ENCODE measurements at regions not wholly inside any gene's neighbourhood (a gene's known extent, or its start where the extent isn't known, plus 50 kb on each side); places are given as distances from the start of the nearest gene placed in this dataset.

DNA sequence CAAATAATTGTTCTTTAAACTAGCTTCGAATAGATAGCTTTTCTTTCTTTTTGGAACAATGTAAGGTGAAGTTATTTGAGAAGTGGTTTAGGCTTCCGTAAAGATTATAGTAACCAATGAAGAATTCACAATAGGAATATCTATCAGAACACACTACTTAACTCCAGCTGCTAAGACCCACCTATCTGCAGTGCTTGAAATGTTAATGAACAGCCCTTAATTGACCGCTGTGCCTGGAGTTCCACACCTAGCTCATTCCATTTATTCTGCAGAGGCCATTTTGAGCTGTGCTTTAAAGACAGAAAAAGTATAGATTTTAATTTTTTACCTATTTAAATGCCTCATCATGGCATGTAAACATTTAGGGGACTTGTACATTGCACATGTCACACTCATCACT is 83.3 kb upstream of the APCDD1 start:
- no peak for DNase-seq
- H3K9me3 ChIP-seq, result no peaks in the 10 kb centered on the region
- TF ChIP-seq POLR2A (IDR thresholded peaks at IDR 0.05), result no peak
- TF ChIP-seq, protein P1, sequence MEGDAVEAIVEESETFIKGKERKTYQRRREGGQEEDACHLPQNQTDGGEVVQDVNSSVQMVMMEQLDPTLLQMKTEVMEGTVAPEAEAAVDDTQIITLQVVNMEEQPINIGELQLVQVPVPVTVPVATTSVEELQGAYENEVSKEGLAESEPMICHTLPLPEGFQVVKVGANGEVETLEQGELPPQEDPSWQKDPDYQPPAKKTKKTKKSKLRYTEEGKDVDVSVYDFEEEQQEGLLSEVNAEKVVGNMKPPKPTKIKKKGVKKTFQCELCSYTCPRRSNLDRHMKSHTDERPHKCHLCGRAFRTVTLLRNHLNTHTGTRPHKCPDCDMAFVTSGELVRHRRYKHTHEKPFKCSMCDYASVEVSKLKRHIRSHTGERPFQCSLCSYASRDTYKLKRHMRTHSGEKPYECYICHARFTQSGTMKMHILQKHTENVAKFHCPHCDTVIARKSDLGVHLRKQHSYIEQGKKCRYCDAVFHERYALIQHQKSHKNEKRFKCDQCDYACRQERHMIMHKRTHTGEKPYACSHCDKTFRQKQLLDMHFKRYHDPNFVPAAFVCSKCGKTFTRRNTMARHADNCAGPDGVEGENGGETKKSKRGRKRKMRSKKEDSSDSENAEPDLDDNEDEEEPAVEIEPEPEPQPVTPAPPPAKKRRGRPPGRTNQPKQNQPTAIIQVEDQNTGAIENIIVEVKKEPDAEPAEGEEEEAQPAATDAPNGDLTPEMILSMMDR (IDR thresholded peaks at IDR 0.05), result no peak
- no peaks in the 10 kb centered on the region for H3K4me1 ChIP-seq
- no peak overlapping the region for H3K27ac ChIP-seq
- no peaks in the 10 kb centered on the region for H3K27me3 ChIP-seq
- H3K4me3 ChIP-seq, result no peak overlapping the region
- H3K36me3 ChIP-seq, result no peaks in the 10 kb centered on the region

DNA sequence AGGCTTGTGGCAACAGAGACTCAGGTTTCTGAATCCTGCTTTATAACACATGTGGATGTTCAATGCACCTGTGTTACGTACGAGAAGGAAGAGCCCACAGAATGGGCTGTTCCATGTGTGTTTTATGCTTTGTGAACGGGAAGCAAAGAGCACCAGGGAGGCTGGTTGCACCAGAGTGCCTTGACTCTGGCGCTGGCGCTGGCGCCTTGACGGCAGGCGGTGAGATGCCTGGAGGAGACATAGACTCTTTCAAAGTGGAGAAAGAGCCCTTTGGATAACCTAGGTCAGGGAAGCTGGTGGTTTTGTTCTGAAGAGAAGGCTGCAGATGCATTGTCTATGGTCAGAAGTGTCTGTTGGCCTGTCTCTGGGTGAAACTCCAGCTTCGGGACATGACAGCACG is 80.2 kb upstream of the APCDD1 start:
- Histone ChIP-seq H3K4me1 (no peaks in the 10 kb centered on the region), H3K27ac (no peak overlapping the region), H3K9me3 (no peaks in the 10 kb centered on the region), H3K4me3 (no peak overlapping the region), H3K27me3 (no peaks in the 10 kb centered on the region), H3K36me3 (no peaks in the 10 kb centered on the region)
- DNase-seq, result no peak
- TF ChIP-seq POLR2A (IDR thresholded peaks at IDR 0.05), result no peak

DNA sequence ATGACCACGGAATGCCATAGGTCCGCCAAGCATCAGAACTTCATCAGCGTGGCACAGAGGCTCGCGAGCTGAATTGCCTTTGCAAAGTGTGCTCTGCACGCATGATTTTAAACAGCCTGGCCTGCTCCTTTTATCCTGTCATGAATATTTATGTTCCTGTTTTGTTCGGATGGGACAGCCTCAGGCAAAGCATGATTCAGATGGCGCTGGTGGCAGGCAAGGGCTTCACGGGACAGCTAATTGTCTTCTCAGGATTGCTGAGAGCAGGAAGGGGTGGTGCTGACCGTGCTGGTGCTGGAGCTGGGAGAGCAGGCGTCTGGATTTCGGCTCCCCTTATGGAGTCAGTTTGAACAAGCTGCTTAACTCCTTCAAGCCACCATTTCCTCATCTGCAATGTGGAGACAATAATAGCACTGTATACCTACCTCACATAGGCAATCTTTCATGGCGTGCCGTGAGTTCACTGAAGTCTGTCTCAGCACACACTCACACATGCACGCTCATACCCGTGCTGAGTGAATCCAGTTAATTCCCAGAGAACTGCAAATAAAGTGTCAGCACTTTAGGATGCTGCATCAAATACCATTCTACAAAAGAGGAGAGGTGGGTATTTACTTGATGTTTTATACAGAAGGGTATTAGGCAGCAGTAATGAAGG is 79.7 kb upstream of the APCDD1 start:
- TF ChIP-seq, protein P1 (IDR thresholded peaks at IDR 0.05), result no peak
- no peak for TF ChIP-seq POLR2A (IDR thresholded peaks at IDR 0.05)
- H3K27ac ChIP-seq, result no peak overlapping the region
- H3K27me3 ChIP-seq, result no peaks in the 10 kb centered on the region
- no peak for DNase-seq
- H3K36me3 ChIP-seq, result no peaks in the 10 kb centered on the region
- H3K9me3 ChIP-seq, result no peaks in the 10 kb centered on the region
- no peak overlapping the region for H3K4me3 ChIP-seq
- no peaks in the 10 kb centered on the region for H3K4me1 ChIP-seq

DNA sequence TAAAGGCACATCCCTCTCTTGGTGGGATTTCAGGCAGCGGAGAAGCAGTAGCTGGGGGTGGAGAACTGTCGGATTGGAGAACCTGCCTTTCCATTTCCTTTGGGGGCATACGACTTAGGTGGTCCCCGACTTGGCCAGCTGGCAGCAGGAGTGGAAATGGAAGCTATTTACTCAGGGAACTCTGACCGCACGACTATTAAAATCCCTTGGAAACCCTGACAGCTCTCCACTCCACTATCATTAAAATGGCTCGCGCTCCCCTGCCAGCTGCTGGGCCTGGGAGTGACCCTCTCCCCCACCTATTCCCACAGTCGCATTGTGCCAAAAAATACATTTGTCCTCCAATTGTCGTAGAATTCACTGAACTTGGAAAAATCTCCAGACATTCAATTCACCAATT is 77.7 kb upstream of the APCDD1 start:
- Histone ChIP-seq H3K36me3 (no peaks in the 10 kb centered on the region), H3K4me1 (no peaks in the 10 kb centered on the region), H3K9me3 (no peaks in the 10 kb centered on the region), H3K4me3 (no peak overlapping the region), H3K27ac (no peak overlapping the region), H3K27me3 (no peaks in the 10 kb centered on the region)
- no peak for TF ChIP-seq POLR2A (IDR thresholded peaks at IDR 0.05)
- TF ChIP-seq, protein P1 (IDR thresholded peaks at IDR 0.05), result no peak
- DNase-seq, result no peak

DNA sequence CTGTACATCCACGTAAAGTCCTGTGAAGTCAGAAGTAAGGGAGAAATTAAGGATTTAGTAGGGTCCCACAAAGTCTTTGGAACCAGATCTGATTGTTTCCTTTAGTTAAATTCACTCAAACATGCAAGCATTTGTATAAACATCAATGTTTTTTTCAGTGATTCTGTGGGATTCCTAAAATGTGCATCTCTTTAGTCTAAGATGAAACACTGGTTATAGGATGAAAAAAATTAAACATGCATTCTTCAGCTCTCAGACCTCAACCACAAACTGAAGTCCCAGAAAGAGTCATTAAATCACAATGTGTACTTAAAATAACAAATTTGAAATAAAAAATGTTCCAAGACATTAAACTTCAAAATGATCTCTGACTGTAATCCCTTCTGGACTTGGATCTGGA is 76.5 kb upstream of the APCDD1 start:
- no peak overlapping the region for H3K4me3 ChIP-seq
- DNase-seq, result no peak
- TF ChIP-seq, protein P1 (IDR thresholded peaks at IDR 0.05), result no peak
- no peak for TF ChIP-seq POLR2A (IDR thresholded peaks at IDR 0.05)

DNA sequence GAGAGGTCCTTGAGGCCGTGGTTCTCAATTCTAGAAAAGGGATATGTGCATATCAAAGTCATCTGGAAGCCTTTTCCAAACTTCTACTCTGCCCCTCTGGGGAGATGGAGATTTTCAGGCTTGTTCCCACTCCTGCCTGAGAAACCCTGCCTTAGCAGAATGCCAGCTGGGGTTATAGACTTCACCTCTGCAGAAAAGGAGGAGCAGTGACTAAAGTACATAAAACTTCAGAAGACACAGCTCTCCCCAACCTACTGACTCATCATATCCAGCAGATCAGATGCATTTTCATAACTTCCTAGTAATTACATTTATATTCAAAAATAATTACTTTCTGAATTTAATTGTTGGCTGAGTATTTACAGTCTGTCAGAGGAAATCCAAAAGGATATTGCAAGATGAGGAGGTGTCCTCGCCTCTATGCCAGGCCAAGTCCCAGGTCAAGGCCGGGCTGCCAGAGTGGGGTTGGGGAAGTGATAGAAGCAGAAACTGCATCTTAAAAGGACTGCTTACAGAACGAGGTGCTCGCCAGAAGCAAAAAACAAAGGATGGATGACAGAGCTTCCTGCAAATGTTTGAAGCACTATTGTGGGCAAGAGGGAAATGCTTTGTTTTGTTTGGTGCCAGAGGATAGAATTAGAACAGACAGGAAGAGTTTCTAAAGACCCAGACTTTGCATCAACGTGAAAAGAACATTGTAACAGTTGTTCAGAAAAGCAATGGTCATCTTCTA is 75.6 kb upstream of the APCDD1 start:
- Histone ChIP-seq H3K4me1 (no peaks in the 10 kb centered on the region), H3K36me3 (no peaks in the 10 kb centered on the region), H3K27ac (no peak overlapping the region), H3K9me3 (no peaks in the 10 kb centered on the region), H3K4me3 (no peak overlapping the region), H3K27me3 (no peaks in the 10 kb centered on the region)
- TF ChIP-seq, protein P1 (IDR thresholded peaks at IDR 0.05), result no peak
- TF ChIP-seq POLR2A (IDR thresholded peaks at IDR 0.05), result no peak
- no peak for DNase-seq

More for the DNA sequence above, 76.5 kb upstream of the APCDD1 start:
- no peaks in the 10 kb centered on the region for H3K27me3 ChIP-seq
- H3K27ac ChIP-seq, result no peak overlapping the region
- no peaks in the 10 kb centered on the region for H3K36me3 ChIP-seq
- no peaks in the 10 kb centered on the region for H3K9me3 ChIP-seq
- no peaks in the 10 kb centered on the region for H3K4me1 ChIP-seq
